Mesendoderm (in vitro differentiated cells): ENCODE measurements at regions not wholly inside any gene's neighbourhood (a gene's known extent, or its start where the extent isn't known, plus 50 kb on each side); places are given as distances from the start of the nearest gene placed in this dataset.

Experiments used
- DNase-seq: peaks from one replicate; pipeline ENCODE4 v3.0.0; 2013
- H2AK5ac ChIP-seq: 2 replicates; pipeline ENCODE4 v1.6.1; 2013; ENCODE audit warnings: low read length, inconsistent platforms
- H2BK120ac ChIP-seq: 2 replicates; pipeline ENCODE4 v1.6.1; 2013; ENCODE audit warnings: low read depth, mild to moderate bottlenecking, low read length, moderate library complexity, mixed read lengths
- H2BK15ac ChIP-seq: replicated peaks from 2 replicates; pipeline ENCODE4 v1.6.1; 2013; ENCODE audit warnings: low read depth, mild to moderate bottlenecking, moderate library complexity
- H2BK5ac ChIP-seq: 2 replicates; pipeline ENCODE4 v1.6.1; 2013; ENCODE audit warnings: low read length, inconsistent platforms
- H3K18ac ChIP-seq: 2 replicates; pipeline ENCODE4 v1.6.1; 2013; ENCODE audit warnings: mild to moderate bottlenecking, low read length, mixed read lengths
- H3K23ac ChIP-seq: one replicate; pipeline ENCODE4 v1.6.1; 2013; ENCODE audit warnings: low read length
- H3K27ac ChIP-seq: 2 replicates; pipeline ENCODE4 v1.5.1; 2013; ENCODE audit warnings: low read depth, mild to moderate bottlenecking, inconsistent platforms, low read length, moderate library complexity
- H3K27me3 ChIP-seq: 2 replicates; pipeline ENCODE4 v1.6.1; 2013; ENCODE audit warnings: low read length, control low read depth, mild to moderate bottlenecking, inconsistent platforms; ENCODE audit not compliant: insufficient read depth, poor library complexity
- H3K36me3 ChIP-seq: 2 replicates; pipeline ENCODE4 v1.6.1; 2013; ENCODE audit warnings: low read length, inconsistent platforms; ENCODE audit not compliant: control insufficient read depth, insufficient read depth
- H3K4ac ChIP-seq: one replicate; pipeline ENCODE4 v1.6.1; 2013; ENCODE audit warnings: low read depth, mild to moderate bottlenecking, low read length, moderate library complexity
- H3K4me1 ChIP-seq: 2 replicates; pipeline ENCODE4 v1.6.1; 2013; ENCODE audit warnings: low read depth, low read length, inconsistent platforms; ENCODE audit not compliant: control insufficient read depth
- H3K4me2 ChIP-seq: 2 replicates; pipeline ENCODE4 v1.6.1; 2013; ENCODE audit warnings: low read length
- H3K4me3 ChIP-seq: 2 replicates; pipeline ENCODE4 v1.5.1; 2013; ENCODE audit warnings: mild to moderate bottlenecking, low read length
- H3K56ac ChIP-seq: one replicate; pipeline ENCODE4 v1.6.1; 2013; ENCODE audit warnings: low read length
- H3K79me1 ChIP-seq: 2 replicates; pipeline ENCODE4 v1.6.1; 2013; ENCODE audit warnings: low read length, inconsistent platforms
- H3K79me2 ChIP-seq: 2 replicates; pipeline ENCODE4 v1.6.1; 2013; ENCODE audit warnings: mild to moderate bottlenecking, low read length; ENCODE audit not compliant: control insufficient read depth, insufficient read depth
- H3K9ac ChIP-seq: 2 replicates; pipeline ENCODE4 v1.6.1; 2013; ENCODE audit warnings: low read length, inconsistent platforms
- H4K5ac ChIP-seq: one replicate; pipeline ENCODE4 v1.6.1; 2013; ENCODE audit warnings: low read length
- H4K8ac ChIP-seq: one replicate; pipeline ENCODE4 v1.6.1; 2013; ENCODE audit warnings: low read depth, mild to moderate bottlenecking, control low read depth, low read length, moderate library complexity
- WGBS: extraction: QIAGEN DNeasy Blood & Tissue Kit; methylation state at CpG from one replicate; pipeline ENCODE4 v1.1.7; 2013; ENCODE audit warnings: low lambda C conversion rate, missing lambda C conversion rate; ENCODE audit not compliant: insufficient coverage; ENCODE audit errors: extremely low coverage; 5-methylcytosine and 5-hydroxymethylcytosine counted together

- no peak overlapping the region for H3K4ac ChIP-seq
- H2BK15ac ChIP-seq, result no peak overlapping the region
- H3K4me2 ChIP-seq, result no peak overlapping the region
- H3K9ac ChIP-seq, result no peak overlapping the region
- no peak overlapping the region for H2BK5ac ChIP-seq
- no peak overlapping the region for H3K27ac ChIP-seq
- no peaks in the 10 kb centered on the region for H3K4me1 ChIP-seq
- H2BK120ac ChIP-seq, result no peak overlapping the region
- no peak overlapping the region for H3K18ac ChIP-seq
- H3K4me3 ChIP-seq, result no peak overlapping the region
- no peak overlapping the region for H4K8ac ChIP-seq
- H2AK5ac ChIP-seq, result no peak overlapping the region
- H3K23ac ChIP-seq, result no peak overlapping the region
- H3K79me1 ChIP-seq, result no peaks in the 10 kb centered on the region
- no peaks in the 10 kb centered on the region for H3K27me3 ChIP-seq
- H3K36me3 ChIP-seq, result no peaks in the 10 kb centered on the region
- H3K79me2 ChIP-seq, result no peaks in the 10 kb centered on the region
- no peak overlapping the region for H4K5ac ChIP-seq
- H3K56ac ChIP-seq, result no peak overlapping the region
- peak; percentile 40 for DNase-seq
- WGBS, result no CpG with 5 or more reads among the region's 5 CpGs
These were observed 185.7 kb upstream of the HS3ST1 start for GRCh38 chr4:11614426-11614825.

- no peak overlapping the region for H3K56ac ChIP-seq
- H4K8ac ChIP-seq, result no peak overlapping the region
- no peak overlapping the region for H3K27ac ChIP-seq
- no peak overlapping the region for H3K18ac ChIP-seq
- no peak overlapping the region for H4K5ac ChIP-seq
- no peak overlapping the region for H2BK15ac ChIP-seq
- no peak overlapping the region for H2BK5ac ChIP-seq
- H3K79me2 ChIP-seq, result no peaks in the 10 kb centered on the region
- H3K79me1 ChIP-seq, result no peaks in the 10 kb centered on the region
- no peak overlapping the region for H2BK120ac ChIP-seq
- no peak overlapping the region for H3K4me3 ChIP-seq
- H3K4me1 ChIP-seq, result no peaks in the 10 kb centered on the region
- no peak overlapping the region for H3K9ac ChIP-seq
- no peak overlapping the region for H3K23ac ChIP-seq
- no peak overlapping the region for H3K4ac ChIP-seq
- DNase-seq, result no peak
- H3K36me3 ChIP-seq, result no peaks in the 10 kb centered on the region
- no peak overlapping the region for H3K4me2 ChIP-seq
- H3K27me3 ChIP-seq, result no peaks in the 10 kb centered on the region
- H2AK5ac ChIP-seq, result no peak overlapping the region
These were observed 183.2 kb upstream of the HS3ST1 start for GRCh38 chr4:11611868-11612267.

- Histone ChIP-seq H3K18ac (no peak overlapping the region), H2AK5ac (no peak overlapping the region), H3K23ac (no peak overlapping the region), H2BK5ac (no peak overlapping the region), H3K56ac (no peak overlapping the region), H3K4me1 (no peaks in the 10 kb centered on the region), H4K5ac (no peak overlapping the region), H2BK120ac (no peak overlapping the region), H3K36me3 (no peaks in the 10 kb centered on the region), H2BK15ac (no peak overlapping the region), H3K4me3 (no peak overlapping the region), H3K79me2 (no peaks in the 10 kb centered on the region), H3K27me3 (no peaks in the 10 kb centered on the region), H3K79me1 (no peaks in the 10 kb centered on the region), H3K4me2 (no peak overlapping the region), H3K9ac (no peak overlapping the region), H4K8ac (no peak overlapping the region), H3K4ac (no peak overlapping the region), H3K27ac (no peak overlapping the region)
- no CpG with 5 or more reads among the region's 2 CpGs for WGBS
- no peak for DNase-seq
These were observed 181.1 kb upstream of the HS3ST1 start for GRCh38 chr4:11609751-11610150.

GRCh38 chr4:11608992-11609391, 180.3 kb upstream of the HS3ST1 start:
- Histone ChIP-seq H3K4me1 (no peaks in the 10 kb centered on the region), H3K79me2 (no peaks in the 10 kb centered on the region), H4K5ac (no peak overlapping the region), H3K4me3 (no peak overlapping the region), H3K36me3 (no peaks in the 10 kb centered on the region), H3K27me3 (no peaks in the 10 kb centered on the region), H3K18ac (no peak overlapping the region), H2BK15ac (no peak overlapping the region), H2BK120ac (no peak overlapping the region), H3K4me2 (no peak overlapping the region), H4K8ac (no peak overlapping the region), H3K4ac (no peak overlapping the region), H2AK5ac (no peak overlapping the region), H3K27ac (no peak overlapping the region), H3K9ac (no peak overlapping the region), H2BK5ac (no peak overlapping the region), H3K79me1 (no peaks in the 10 kb centered on the region), H3K23ac (no peak overlapping the region), H3K56ac (no peak overlapping the region)
- DNase-seq, result no peak

GRCh38 chr4:11606078-11606477, 177.4 kb upstream of the HS3ST1 start:
- Histone ChIP-seq H3K9ac (no peak overlapping the region), H3K27ac (no peak overlapping the region), H4K8ac (no peak overlapping the region), H3K4me3 (no peak overlapping the region), H3K79me1 (no peaks in the 10 kb centered on the region), H3K56ac (no peak overlapping the region), H2AK5ac (no peak overlapping the region), H3K23ac (no peak overlapping the region), H3K18ac (no peak overlapping the region), H3K4ac (no peak overlapping the region), H2BK5ac (no peak overlapping the region), H2BK120ac (no peak overlapping the region), H2BK15ac (no peak overlapping the region), H3K27me3 (no peaks in the 10 kb centered on the region), H3K4me2 (no peak overlapping the region), H3K79me2 (no peaks in the 10 kb centered on the region), H3K36me3 (no peaks in the 10 kb centered on the region), H4K5ac (no peak overlapping the region), H3K4me1 (no peaks in the 10 kb centered on the region)
- no CpG with 5 or more reads among the region's 1 CpG for WGBS
- no peak for DNase-seq

- no peak overlapping the region for H3K4me2 ChIP-seq
- H3K36me3 ChIP-seq, result no peaks in the 10 kb centered on the region
- no peak overlapping the region for H2BK120ac ChIP-seq
- H3K9ac ChIP-seq, result no peak overlapping the region
- H3K23ac ChIP-seq, result no peak overlapping the region
- H2BK5ac ChIP-seq, result no peak overlapping the region
- no peaks in the 10 kb centered on the region for H3K79me1 ChIP-seq
- no CpG with 5 or more reads among the region's 1 CpG for WGBS
- no peak overlapping the region for H4K5ac ChIP-seq
- H2BK15ac ChIP-seq, result no peak overlapping the region
- no peak overlapping the region for H3K4ac ChIP-seq
- no peaks in the 10 kb centered on the region for H3K79me2 ChIP-seq
- H3K18ac ChIP-seq, result no peak overlapping the region
- H3K56ac ChIP-seq, result no peak overlapping the region
- H4K8ac ChIP-seq, result no peak overlapping the region
- no peak for DNase-seq
- no peaks in the 10 kb centered on the region for H3K27me3 ChIP-seq
- H3K4me1 ChIP-seq, result no peaks in the 10 kb centered on the region
- H3K27ac ChIP-seq, result no peak overlapping the region
- no peak overlapping the region for H2AK5ac ChIP-seq
- no peak overlapping the region for H3K4me3 ChIP-seq
These were observed 176.9 kb upstream of the HS3ST1 start for GRCh38 chr4:11605597-11605996.
